ENCODE measurements at regions not wholly inside any gene's neighbourhood (a gene's known extent, or its start where the extent isn't known, plus 50 kb on each side); places are given as distances from the start of the nearest gene placed in this dataset.

GRCh38 chr2:120576509-120577474 is 158.9 kb upstream of the GLI2 start:
- DNase-seq = no peak

DNA sequence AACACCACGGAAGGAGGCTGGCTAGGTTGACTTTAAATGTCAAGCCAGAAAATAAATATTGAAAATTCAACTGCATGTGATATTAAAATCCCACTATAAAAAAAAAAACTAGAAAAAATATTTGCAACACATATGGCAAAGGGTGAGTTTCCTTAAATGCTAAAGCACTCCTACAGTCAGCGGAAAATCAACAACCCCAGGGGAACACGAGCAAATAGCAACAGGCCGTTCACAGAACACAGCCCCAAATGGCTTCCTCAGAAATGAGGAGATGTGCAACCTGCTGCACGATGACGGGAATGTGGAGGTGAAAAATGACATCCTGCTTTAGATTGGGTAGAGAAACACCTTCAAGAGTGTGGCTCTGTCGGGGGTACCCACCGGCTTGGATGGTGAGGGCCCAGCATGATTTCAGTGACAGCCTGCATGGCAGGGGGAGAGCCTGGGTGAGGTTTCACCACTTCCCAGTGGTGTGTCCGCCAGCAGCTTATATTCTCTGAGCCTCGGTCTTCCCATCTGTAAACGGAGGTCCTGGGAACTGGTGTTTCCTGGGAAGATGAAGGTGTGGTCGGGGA is 157.9 kb upstream of the GLI2 start:
- DNase-seq = no peak

DNA sequence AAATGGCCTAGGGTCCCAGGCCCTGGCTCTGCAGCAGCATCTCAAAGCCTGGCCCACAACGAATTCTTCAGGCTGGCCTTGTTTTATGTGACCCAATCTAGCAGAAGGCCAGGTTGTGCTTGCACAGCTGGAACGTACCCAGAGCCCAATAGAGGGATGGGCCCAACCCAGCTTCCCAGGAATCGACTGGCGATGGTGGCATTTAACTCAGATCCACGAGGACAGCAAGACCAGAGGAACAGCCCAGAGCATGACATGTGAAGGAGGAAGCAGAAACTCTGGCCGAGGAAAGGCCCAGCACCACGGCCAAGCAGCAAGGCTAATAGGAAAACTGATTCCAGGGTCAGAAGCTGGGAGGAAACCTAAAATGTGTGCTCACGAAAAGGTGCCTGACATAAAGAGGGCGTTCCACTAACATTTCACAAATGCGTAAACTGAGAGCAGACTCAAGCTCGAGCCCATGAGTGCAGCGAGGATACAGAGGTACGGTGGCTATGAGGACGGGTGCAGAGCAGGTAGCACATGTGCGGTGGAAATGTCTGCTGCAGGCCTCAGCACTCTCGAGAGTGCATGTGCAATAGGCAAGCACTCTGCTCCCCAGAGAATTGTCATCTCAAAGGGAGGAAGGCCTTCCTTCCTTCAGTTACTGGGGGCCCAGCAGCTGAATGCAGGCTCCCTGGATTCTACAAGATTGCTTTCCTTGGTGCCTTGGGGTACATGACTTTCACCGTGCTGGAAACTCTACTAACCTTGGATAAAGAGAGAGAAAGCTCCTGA is 156.9 kb upstream of the GLI2 start:
- no peak for DNase-seq

GRCh38 chr2:120579916-120580685 is 155.6 kb upstream of the GLI2 start:
- DNase-seq = no peak

DNA sequence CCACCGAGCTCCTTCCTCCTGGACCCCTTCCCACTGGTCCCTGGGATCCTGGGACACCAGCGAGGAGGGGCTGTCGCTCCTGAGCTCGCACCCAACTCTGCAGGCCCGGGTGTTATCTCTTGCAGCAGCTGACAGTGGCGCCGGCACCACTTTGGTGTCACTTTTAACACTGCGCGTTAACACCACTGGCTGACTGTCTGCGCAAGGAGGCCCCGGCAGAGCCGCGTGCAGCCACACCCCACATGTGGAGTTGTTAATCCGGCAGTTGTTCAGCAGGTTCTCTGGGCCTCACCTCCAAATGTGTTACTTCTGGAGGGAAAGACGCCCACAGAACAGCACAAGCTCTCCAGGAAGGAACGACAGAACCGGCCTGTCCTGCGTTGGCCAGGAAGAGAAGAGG is 155.0 kb upstream of the GLI2 start:
- DNase-seq = no peak

- DNase-seq = no peak
Measured at GRCh38 chr2:120583121-120583520, 152.5 kb upstream of the GLI2 start.

DNA sequence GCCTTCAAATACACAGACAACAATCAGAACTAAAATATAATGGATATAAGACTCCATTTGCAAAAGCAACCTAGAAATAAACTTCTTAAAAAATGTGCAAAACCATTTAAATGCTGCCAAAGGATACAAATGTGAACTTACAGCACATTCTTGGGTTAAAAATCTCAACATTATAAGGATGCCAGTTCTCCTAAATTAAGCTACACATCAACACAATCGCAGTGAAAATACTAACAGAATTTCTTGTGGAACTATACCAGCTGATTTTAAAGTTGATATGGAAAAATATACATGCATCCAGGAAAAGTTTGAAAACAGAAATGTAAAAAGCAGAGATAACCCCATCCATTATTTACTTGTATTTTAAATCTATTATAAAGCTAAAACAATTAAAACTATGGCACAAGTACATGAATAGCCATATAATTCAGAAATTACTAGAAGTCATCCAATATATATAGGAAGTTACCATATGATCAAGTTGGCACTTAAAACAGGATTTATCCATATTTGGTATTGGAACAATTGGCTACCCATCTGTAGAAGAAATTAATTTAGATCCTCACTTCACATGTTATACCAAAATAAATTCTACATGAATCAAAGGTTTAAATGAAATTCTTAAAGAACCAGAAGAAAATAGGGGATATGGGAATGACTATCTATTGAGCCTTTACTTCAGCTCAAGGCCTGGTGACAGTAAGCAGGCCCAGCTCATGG is 151.7 kb upstream of the GLI2 start:
- DNase-seq = no peak

GRCh38 chr2:120586507-120587278 is 149.0 kb upstream of the GLI2 start:
- DNase-seq = no peak

- DNase-seq = no peak
Measured at GRCh38 chr2:120587279-120587996, 148.2 kb upstream of the GLI2 start.

GRCh38 chr2:120587997-120588336 is 147.7 kb upstream of the GLI2 start:
- DNase-seq = no peak

DNA sequence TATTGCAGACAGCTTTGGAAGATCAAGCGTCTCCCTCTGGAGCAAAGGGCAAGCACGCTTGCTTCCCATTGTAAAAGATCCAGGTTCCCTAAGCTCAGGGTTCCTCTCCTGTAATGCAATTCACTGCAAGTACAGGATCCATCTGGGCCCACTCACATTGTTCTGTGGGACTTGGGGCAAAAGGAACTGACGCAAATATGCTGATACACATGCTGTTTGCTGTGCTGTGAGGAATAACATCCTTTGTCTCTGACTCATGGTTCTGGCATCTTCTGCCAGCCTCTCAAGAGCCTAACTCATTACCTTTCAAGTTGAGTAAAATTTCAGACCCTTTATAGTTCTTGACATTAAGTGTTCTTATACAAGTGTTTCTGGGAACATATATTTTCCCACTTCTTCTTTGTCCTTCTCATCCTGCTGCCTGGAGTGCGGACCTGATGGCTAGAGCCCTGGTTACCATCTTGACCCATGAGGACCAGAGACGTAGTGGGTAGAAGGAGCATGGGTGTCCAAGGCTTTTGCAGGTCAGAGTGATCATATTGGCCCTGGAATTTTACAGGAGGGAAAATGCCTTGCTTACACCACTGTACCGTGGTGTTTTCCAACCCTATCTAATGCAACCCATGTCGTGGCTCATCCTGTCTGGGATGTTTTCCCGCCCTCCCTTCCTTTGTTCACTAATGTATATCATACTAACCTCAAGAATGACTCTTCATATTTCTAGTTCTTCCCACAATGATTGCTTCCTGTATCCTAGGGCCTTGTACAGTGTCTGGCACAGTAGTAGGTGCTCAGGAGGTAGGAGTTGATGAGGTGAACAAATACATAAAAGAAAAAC is 145.7 kb upstream of the GLI2 start:
- DNase-seq = no peak

- no peak for DNase-seq
Measured at GRCh38 chr2:120590841-120591240, 144.8 kb upstream of the GLI2 start.

DNA sequence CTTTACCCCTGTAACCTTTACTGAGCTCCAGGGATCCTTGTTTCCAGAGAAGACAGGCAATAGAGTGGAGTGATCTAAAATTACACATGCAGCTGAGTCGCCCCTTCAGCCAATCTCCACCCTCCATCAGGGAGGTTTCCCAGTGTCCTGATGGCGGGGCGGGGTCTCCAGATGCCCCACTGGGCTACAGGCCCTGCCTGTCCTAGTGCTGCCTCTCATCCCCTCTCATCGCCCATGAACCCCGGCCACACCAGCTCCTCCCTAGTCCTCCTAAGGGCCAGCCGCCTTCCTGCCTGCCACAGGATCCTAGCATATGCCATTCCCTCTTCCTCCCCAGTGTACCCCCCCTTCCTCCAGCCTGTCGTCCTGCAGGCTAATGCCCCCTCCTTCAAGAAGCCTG is 144.1 kb upstream of the GLI2 start:
- no peak for DNase-seq

- no peak for DNase-seq
Measured at GRCh38 chr2:120592084-120592483, 143.6 kb upstream of the GLI2 start.

- DNase-seq = no peak
Measured at GRCh38 chr2:120593921-120594686, 141.6 kb upstream of the GLI2 start.

DNA sequence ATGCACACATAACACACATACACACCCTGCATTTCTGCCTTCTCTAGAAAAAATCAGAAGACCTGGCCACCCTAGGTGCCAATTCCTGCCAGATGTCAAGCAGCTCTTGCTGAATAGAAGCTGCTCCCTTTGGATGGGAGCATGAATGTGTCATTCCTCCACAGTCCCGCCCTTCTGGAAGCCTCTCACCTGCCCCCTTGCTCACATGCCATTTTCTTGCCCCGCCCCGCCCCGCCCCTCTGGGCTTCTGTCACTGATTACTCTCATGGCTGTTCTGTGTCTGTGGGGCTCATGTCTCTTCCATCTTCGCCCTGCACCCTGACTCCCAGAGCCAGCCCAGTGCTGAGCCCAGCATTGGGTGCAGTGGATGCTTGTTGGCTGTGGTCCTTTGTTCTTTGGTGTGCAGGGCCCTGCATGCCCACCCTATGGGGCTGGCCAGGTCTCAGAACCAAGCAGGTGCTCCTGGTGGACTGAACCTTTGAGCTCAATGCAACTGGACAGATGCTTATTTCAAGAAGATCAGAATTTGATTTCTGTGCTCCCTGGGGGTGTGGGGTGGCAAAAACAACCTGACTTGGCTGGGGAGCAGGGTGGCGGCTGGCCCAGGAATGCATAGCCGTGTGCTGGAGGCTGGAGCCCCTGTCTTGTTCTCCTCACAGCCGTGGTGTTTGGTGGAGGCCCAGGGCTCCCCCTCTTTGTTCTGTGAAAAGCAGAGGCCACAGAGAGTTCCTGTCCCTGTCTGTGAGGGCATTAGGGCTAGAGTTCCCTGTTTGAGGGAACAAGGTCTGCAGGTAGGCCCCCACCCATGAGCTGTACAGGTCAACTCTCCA is 140.6 kb upstream of the GLI2 start:
- no peak for DNase-seq

GRCh38 chr2:120595739-120596138 is 139.9 kb upstream of the GLI2 start:
- no peak for DNase-seq

GRCh38 chr2:120596191-120596811 is 139.4 kb upstream of the GLI2 start:
- no peak for DNase-seq
